Smooth muscle cell (in vitro differentiated cells): ENCODE measurements at regions not wholly inside any gene's neighbourhood (a gene's known extent, or its start where the extent isn't known, plus 50 kb on each side); places are given as distances from the start of the nearest gene placed in this dataset.

ENCODE experiments used
- DNase-seq: peaks from one replicate; lab custom pipeline; 2025; ENCODE audit not compliant: unreplicated experiment; lab: John Stamatoyannopoulos, UW
- H2AFZ ChIP-seq: fragments of 200-600 bp; sonication (generic); 2 replicates; pipeline ENCODE4 v1.6.0; 2016; ENCODE audit warnings: antibody characterized with exemption, low read depth, mild to moderate bottlenecking
- H3F3A ChIP-seq: fragments of 200-600 bp; sonication (generic); 2 replicates; pipeline ENCODE4 v1.6.0; 2017; ENCODE audit warnings: antibody characterized with exemption, low read depth
- H3K27ac ChIP-seq: fragments of 200-600 bp; sonication (generic); 2 replicates; pipeline ENCODE4 v1.5.1; 2016; ENCODE audit warnings: low read depth, mild to moderate bottlenecking
- H3K27me3 ChIP-seq: fragments of 200-600 bp; sonication (generic); 2 replicates; pipeline ENCODE4 v1.6.1; 2016; ENCODE audit warnings: low read depth, mild to moderate bottlenecking
- H3K36me3 ChIP-seq: fragments of 200-600 bp; sonication (generic); 2 replicates; pipeline ENCODE4 v1.5.1; 2016; ENCODE audit warnings: low read depth
- H3K4me1 ChIP-seq: fragments of 200-600 bp; sonication (generic); 2 replicates; pipeline ENCODE4 v1.5.1; 2016; ENCODE audit warnings: low read depth
- H3K4me2 ChIP-seq: fragments of 200-600 bp; sonication (generic); 2 replicates; pipeline ENCODE4 v1.6.0; 2016; ENCODE audit warnings: mild to moderate bottlenecking
- H3K4me3 ChIP-seq: fragments of 200-600 bp; sonication (generic); 2 replicates; pipeline ENCODE4 v1.5.1; 2016; ENCODE audit warnings: mild to moderate bottlenecking
- H3K79me2 ChIP-seq: fragments of 200-600 bp; sonication (generic); 2 replicates; pipeline ENCODE4 v1.6.0; 2016; ENCODE audit warnings: low read depth, mild to moderate bottlenecking
- H3K9ac ChIP-seq: fragments of 200-600 bp; sonication (generic); 2 replicates; pipeline ENCODE4 v1.6.0; 2016; ENCODE audit warnings: low read depth
- H3K9me3 ChIP-seq: fragments of 200-600 bp; sonication (generic); replicated peaks from 2 replicates; pipeline ENCODE4 v1.5.1; 2016; ENCODE audit warnings: low read depth
- H4K20me1 ChIP-seq: fragments of 200-600 bp; sonication (generic); 2 replicates; pipeline ENCODE4 v1.6.0; 2016; ENCODE audit warnings: low read depth
- CTCF ChIP-seq: fragments of 200-600 bp; sonication (generic); IDR thresholded peaks from 2 replicates; pipeline ENCODE4 v1.5.1; 2017; ENCODE audit warnings: borderline replicate concordance, mild to moderate bottlenecking, antibody characterized with exemption; ENCODE audit not compliant: insufficient read depth, poor library complexity, severe bottlenecking
- WGBS: methylation state at CpG from one replicate; pipeline ENCODE4 v1.1.7; 2016; ENCODE audit warnings: low lambda C conversion rate; 5-methylcytosine and 5-hydroxymethylcytosine counted together

GRCh38 chr1:90834886-90835660 is 118.0 kb upstream of the BARHL2 start:
- peaks cover 94% of the 10 kb centered on the region for H3K27me3 ChIP-seq
- H3K9ac ChIP-seq = no peak overlapping the region
- H3K36me3 ChIP-seq = no peaks in the 10 kb centered on the region
- no peak for DNase-seq
- peak overlapping the region; percentile 54 for H2AFZ ChIP-seq
- H3K4me2 ChIP-seq = peak overlapping the region; percentile 85
- H3F3A ChIP-seq = no peaks in the 10 kb centered on the region
- peak overlapping the region; percentile 40 for H3K4me3 ChIP-seq
- no peak overlapping the region for H3K27ac ChIP-seq
- 7% methylated on average over 37 of the region's 40 CpGs for WGBS
- TF ChIP-seq CTCF = no peak
- no peaks in the 10 kb centered on the region for H3K79me2 ChIP-seq
- H3K9me3 ChIP-seq = no peaks in the 10 kb centered on the region
- peaks cover 35% of the 10 kb centered on the region for H4K20me1 ChIP-seq
- peaks cover 26% of the 10 kb centered on the region for H3K4me1 ChIP-seq

GRCh38 chr1:90834354-90834885 is 117.3 kb upstream of the BARHL2 start:
- Histone ChIP-seq H3K4me3 (no peak overlapping the region), H3K36me3 (no peaks in the 10 kb centered on the region), H2AFZ (no peak overlapping the region), H3K27me3 (peaks cover 94% of the 10 kb centered on the region), H3K27ac (no peak overlapping the region), H3F3A (no peaks in the 10 kb centered on the region), H3K4me2 (peak overlapping the region; percentile 85), H3K9me3 (no peaks in the 10 kb centered on the region), H3K79me2 (no peaks in the 10 kb centered on the region), H4K20me1 (peaks cover 30% of the 10 kb centered on the region), H3K9ac (no peak overlapping the region), H3K4me1 (peaks cover 26% of the 10 kb centered on the region)
- 18% methylated on average over 23 of the region's 23 CpGs for WGBS
- no peak for TF ChIP-seq CTCF
- no peak for DNase-seq

GRCh38 chr1:90833466-90834110 is 116.5 kb upstream of the BARHL2 start:
- Histone ChIP-seq H3K4me1 (peaks cover 26% of the 10 kb centered on the region), H3K4me3 (no peak overlapping the region), H3K79me2 (no peaks in the 10 kb centered on the region), H4K20me1 (peaks cover 25% of the 10 kb centered on the region), H3K27ac (no peak overlapping the region), H3K9ac (no peak overlapping the region), H3K36me3 (no peaks in the 10 kb centered on the region), H3K4me2 (no peak overlapping the region), H3F3A (no peaks in the 10 kb centered on the region), H2AFZ (no peak overlapping the region), H3K9me3 (no peaks in the 10 kb centered on the region), H3K27me3 (peaks cover 94% of the 10 kb centered on the region)
- DNase-seq = no peak
- WGBS = 23% methylated on average over 6 of the region's 6 CpGs
- TF ChIP-seq CTCF = no peak
